WTC11 (cell line): ENCODE measurements at regions not wholly inside any gene's neighbourhood (a gene's known extent, or its start where the extent isn't known, plus 50 kb on each side); places are given as distances from the start of the nearest gene placed in this dataset.

ENCODE experiments used
- GRHL2 ChIP-seq: fragments of 250-450 bp; sonication (Bioruptor Pico); IDR thresholded peaks from 2 replicates; pipeline ENCODE4 v1.8.0; 2022; ENCODE audit warnings: mild to moderate bottlenecking, moderate library complexity; ENCODE audit not compliant: insufficient replicate concordance, severe bottlenecking
- RORB ChIP-seq: fragments of 250-450 bp; sonication (Bioruptor Pico); IDR thresholded peaks from 2 replicates; pipeline ENCODE4 v1.9.0; 2021; ENCODE audit warnings: mild to moderate bottlenecking
- SP1 ChIP-seq: sonication (generic); formaldehyde crosslinking; conservative IDR thresholded peaks from 2 replicates; pipeline ENCODE4 v1.8.1; 2022; ENCODE audit warnings: missing genetic modification reagents
- TCF7 ChIP-seq: sonication (generic); formaldehyde crosslinking; IDR thresholded peaks from 2 replicates; pipeline ENCODE4 v1.8.0; 2022; ENCODE audit warnings: mild to moderate bottlenecking, low read depth, missing genetic modification reagents, moderate library complexity
- ZBTB21 ChIP-seq: sonication (generic); formaldehyde crosslinking; IDR thresholded peaks from 2 replicates; pipeline ENCODE4 v1.8.1; 2023; ENCODE audit warnings: mild to moderate bottlenecking, missing genetic modification reagents, borderline replicate concordance
- ZNF423 ChIP-seq: fragments of 250-450 bp; sonication (Bioruptor Pico); IDR thresholded peaks from 2 replicates; pipeline ENCODE4 v2.1.2; 2022; ENCODE audit warnings: mild to moderate bottlenecking, moderate library complexity
- TF ChIP-seq, protein P1 (sequence below): fragments of 200-600 bp; IDR thresholded peaks from 2 replicates; pipeline ENCODE4 v1.8.0; 2022; ENCODE audit warnings: antibody characterized with exemption
- TF ChIP-seq, protein P2 (sequence below): sonication (generic); formaldehyde crosslinking; IDR thresholded peaks from 2 replicates; pipeline ENCODE4 v1.8.1; 2022; ENCODE audit warnings: low read depth, missing genetic modification reagents, borderline replicate concordance
- TF ChIP-seq, protein P3 (sequence below): sonication (generic); formaldehyde crosslinking; IDR thresholded peaks from 2 replicates; pipeline ENCODE4 v1.8.1; 2023; ENCODE audit warnings: mild to moderate bottlenecking, moderate library complexity, missing genetic modification reagents
- TF ChIP-seq, protein P4 (sequence below): sonication (generic); formaldehyde crosslinking; IDR thresholded peaks from 2 replicates; pipeline ENCODE4 v1.8.1; 2022; ENCODE audit warnings: mild to moderate bottlenecking, missing genetic modification reagents, moderate library complexity, borderline replicate concordance
- TF ChIP-seq, protein P5 (sequence below): sonication (generic); formaldehyde crosslinking; conservative IDR thresholded peaks from 2 replicates; pipeline ENCODE4 v1.8.1; 2022; ENCODE audit warnings: mild to moderate bottlenecking, missing genetic modification reagents
- TF ChIP-seq, protein P6 (sequence below): sonication (generic); formaldehyde crosslinking; IDR thresholded peaks from 2 replicates; pipeline ENCODE4 v1.8.1; 2023; ENCODE audit warnings: mild to moderate bottlenecking, missing genetic modification reagents, moderate library complexity

DNA sequence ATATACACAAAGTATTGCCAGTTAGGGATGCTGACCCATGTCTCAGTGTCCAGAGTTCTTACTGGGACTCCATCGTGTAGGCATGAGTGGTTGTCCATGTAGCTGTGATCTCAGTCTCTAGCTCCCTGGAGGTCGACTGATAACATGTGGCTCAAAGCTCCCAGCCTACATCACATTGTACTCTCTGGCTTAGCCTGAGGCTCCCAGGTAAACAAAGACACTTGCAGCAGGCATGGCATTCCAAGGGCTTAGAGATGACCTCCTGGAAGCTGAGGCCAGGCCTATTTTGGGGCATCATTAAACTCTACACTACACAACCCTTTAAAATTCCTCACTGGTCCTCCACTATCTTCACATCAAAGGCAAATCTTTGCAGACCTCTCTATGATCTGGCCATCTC lies 100.8 kb upstream of the DOCK1 start:
- TF ChIP-seq TCF7 (CRISPR knock-in tag) (no peak), GRHL2 (no peak), SP1 (CRISPR knock-in tag) (no peak), RORB (CRISPR knock-in tag) (no peak), ZNF423 (CRISPR knock-in tag) (no peak), ZBTB21 (CRISPR knock-in tag) (no peak)
- TF ChIP-seq, protein P1, sequence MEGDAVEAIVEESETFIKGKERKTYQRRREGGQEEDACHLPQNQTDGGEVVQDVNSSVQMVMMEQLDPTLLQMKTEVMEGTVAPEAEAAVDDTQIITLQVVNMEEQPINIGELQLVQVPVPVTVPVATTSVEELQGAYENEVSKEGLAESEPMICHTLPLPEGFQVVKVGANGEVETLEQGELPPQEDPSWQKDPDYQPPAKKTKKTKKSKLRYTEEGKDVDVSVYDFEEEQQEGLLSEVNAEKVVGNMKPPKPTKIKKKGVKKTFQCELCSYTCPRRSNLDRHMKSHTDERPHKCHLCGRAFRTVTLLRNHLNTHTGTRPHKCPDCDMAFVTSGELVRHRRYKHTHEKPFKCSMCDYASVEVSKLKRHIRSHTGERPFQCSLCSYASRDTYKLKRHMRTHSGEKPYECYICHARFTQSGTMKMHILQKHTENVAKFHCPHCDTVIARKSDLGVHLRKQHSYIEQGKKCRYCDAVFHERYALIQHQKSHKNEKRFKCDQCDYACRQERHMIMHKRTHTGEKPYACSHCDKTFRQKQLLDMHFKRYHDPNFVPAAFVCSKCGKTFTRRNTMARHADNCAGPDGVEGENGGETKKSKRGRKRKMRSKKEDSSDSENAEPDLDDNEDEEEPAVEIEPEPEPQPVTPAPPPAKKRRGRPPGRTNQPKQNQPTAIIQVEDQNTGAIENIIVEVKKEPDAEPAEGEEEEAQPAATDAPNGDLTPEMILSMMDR: no peak
- TF ChIP-seq, protein P2, sequence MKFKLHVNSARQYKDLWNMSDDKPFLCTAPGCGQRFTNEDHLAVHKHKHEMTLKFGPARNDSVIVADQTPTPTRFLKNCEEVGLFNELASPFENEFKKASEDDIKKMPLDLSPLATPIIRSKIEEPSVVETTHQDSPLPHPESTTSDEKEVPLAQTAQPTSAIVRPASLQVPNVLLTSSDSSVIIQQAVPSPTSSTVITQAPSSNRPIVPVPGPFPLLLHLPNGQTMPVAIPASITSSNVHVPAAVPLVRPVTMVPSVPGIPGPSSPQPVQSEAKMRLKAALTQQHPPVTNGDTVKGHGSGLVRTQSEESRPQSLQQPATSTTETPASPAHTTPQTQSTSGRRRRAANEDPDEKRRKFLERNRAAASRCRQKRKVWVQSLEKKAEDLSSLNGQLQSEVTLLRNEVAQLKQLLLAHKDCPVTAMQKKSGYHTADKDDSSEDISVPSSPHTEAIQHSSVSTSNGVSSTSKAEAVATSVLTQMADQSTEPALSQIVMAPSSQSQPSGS (CRISPR knock-in tag): no peak
- TF ChIP-seq, protein P3, sequence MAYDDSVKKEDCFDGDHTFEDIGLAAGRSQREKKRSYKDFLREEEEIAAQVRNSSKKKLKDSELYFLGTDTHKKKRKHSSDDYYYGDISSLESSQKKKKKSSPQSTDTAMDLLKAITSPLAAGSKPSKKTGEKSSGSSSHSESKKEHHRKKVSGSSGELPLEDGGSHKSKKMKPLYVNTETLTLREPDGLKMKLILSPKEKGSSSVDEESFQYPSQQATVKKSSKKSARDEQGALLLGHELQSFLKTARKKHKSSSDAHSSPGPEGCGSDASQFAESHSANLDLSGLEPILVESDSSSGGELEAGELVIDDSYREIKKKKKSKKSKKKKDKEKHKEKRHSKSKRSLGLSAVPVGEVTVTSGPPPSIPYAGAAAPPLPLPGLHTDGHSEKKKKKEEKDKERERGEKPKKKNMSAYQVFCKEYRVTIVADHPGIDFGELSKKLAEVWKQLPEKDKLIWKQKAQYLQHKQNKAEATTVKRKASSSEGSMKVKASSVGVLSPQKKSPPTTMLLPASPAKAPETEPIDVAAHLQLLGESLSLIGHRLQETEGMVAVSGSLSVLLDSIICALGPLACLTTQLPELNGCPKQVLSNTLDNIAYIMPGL: no peak
- TF ChIP-seq, protein P4, sequence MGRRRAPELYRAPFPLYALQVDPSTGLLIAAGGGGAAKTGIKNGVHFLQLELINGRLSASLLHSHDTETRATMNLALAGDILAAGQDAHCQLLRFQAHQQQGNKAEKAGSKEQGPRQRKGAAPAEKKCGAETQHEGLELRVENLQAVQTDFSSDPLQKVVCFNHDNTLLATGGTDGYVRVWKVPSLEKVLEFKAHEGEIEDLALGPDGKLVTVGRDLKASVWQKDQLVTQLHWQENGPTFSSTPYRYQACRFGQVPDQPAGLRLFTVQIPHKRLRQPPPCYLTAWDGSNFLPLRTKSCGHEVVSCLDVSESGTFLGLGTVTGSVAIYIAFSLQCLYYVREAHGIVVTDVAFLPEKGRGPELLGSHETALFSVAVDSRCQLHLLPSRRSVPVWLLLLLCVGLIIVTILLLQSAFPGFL: no peak
- TF ChIP-seq, protein P5, sequence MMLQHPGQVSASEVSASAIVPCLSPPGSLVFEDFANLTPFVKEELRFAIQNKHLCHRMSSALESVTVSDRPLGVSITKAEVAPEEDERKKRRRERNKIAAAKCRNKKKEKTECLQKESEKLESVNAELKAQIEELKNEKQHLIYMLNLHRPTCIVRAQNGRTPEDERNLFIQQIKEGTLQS (CRISPR knock-in tag): no peak
- TF ChIP-seq, protein P6, sequence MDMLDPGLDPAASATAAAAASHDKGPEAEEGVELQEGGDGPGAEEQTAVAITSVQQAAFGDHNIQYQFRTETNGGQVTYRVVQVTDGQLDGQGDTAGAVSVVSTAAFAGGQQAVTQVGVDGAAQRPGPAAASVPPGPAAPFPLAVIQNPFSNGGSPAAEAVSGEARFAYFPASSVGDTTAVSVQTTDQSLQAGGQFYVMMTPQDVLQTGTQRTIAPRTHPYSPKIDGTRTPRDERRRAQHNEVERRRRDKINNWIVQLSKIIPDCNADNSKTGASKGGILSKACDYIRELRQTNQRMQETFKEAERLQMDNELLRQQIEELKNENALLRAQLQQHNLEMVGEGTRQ (CRISPR knock-in tag): no peak
